Panc1 (cell line): ENCODE measurements at regions not wholly inside any gene's neighbourhood (a gene's known extent, or its start where the extent isn't known, plus 50 kb on each side); places are given as distances from the start of the nearest gene placed in this dataset.

ENCODE experiments used
- ATAC-seq: fragments of 200-7000 bp; cut with Tn5 transposase; 2 replicates; pipeline ENCODE4 v1.9.1; 2020; ENCODE audit warnings: mild to moderate bottlenecking, moderate library complexity
- BruUV-seq: library from RNA; stranded (reverse); fragments of 400-500 nt; replicated peaks from 2 replicates; lab custom pipeline; 2021; lab: Mats Ljungman, UMichigan
- CTCF ChIA-PET: fragments of 300-600 bp; sonication (Branson Sonifier 250); formaldehyde crosslinking; loops from one replicate; lab custom pipeline; 2022; ENCODE audit warnings: antibody characterized with exemption; lab: Charles Lee
- POLR2A ChIA-PET: fragments of 300-600 bp; sonication (Branson Sonifier 250); formaldehyde crosslinking; loops from one replicate; lab custom pipeline; 2022; ENCODE audit warnings: antibody characterized with exemption; lab: Charles Lee
- DNase-seq: peaks from one replicate; pipeline ENCODE4 v3.0.0-alpha.2; 2010; ENCODE audit warnings: low read depth, low spot score
- H3K27ac ChIP-seq: 2 replicates; pipeline ENCODE4 v1.5.1; 2011; ENCODE audit warnings: mild to moderate bottlenecking, low read length, inconsistent platforms
- H3K27me3 ChIP-seq: fragments of 200-500 bp; sonication (Bioruptor generic); 2 replicates; pipeline ENCODE4 v1.6.0; 2014; ENCODE audit warnings: low read length, inconsistent platforms; ENCODE audit not compliant: control insufficient read depth, insufficient read depth
- H3K36me3 ChIP-seq: fragments of 200-500 bp; sonication (Bioruptor generic); 2 replicates; pipeline ENCODE4 v1.5.1; 2014; ENCODE audit warnings: inconsistent platforms, mild to moderate bottlenecking, low read length, moderate library complexity; ENCODE audit not compliant: control insufficient read depth, insufficient read depth
- H3K4me1 ChIP-seq: 2 replicates; pipeline ENCODE4 v1.5.1; 2011; ENCODE audit warnings: inconsistent platforms, mild to moderate bottlenecking, low read length, moderate library complexity; ENCODE audit not compliant: control insufficient read depth, insufficient read depth
- H3K4me3 ChIP-seq, 2 experiments: 2 replicates each; pipeline ENCODE4 v1.5.1; 2011 to 2012; ENCODE audit warnings: low read depth in 2 of 2, low read length in 2 of 2, mild to moderate bottlenecking in 2 of 2, inconsistent platforms in 1 of 2, moderate library complexity in 1 of 2
- H3K9me3 ChIP-seq: fragments of 200-500 bp; sonication (Bioruptor generic); 2 replicates; pipeline ENCODE4 v1.5.1; 2014; ENCODE audit warnings: low read depth, mild to moderate bottlenecking, inconsistent platforms, low read length, moderate library complexity; ENCODE audit not compliant: control insufficient read depth, insufficient read depth
- CTCF ChIP-seq: fragments of 450-650 bp; IDR thresholded peaks from 2 replicates; pipeline ENCODE4 v1.5.1; 2017; ENCODE audit warnings: mild to moderate bottlenecking
- POLR2AphosphoS5 ChIP-seq: IDR thresholded peaks from 2 replicates; pipeline ENCODE4 v1.6.1; 2012; ENCODE audit warnings: mild to moderate bottlenecking, low read depth, low read length, moderate library complexity
- SIN3A ChIP-seq: IDR thresholded peaks from 2 replicates; pipeline ENCODE4 v1.6.1; 2012; ENCODE audit warnings: low read depth, mild to moderate bottlenecking, low read length, moderate library complexity, borderline replicate concordance; ENCODE audit not compliant: insufficient read depth
- TCF7L2 ChIP-seq: IDR thresholded peaks from 2 replicates; pipeline ENCODE4 v1.6.1; 2011; ENCODE audit warnings: mild to moderate bottlenecking, low read depth, low read length, inconsistent platforms
- in situ Hi-C: cut with HindIII; loops from 2 replicates; pipeline ENCODE4 v1.10.0; 2016; ENCODE audit warnings: low sequenced_read_pairs, low pct_unique_long_range_greater_than_20kb
- intact Hi-C: fragments of 100-400 bp; cut with micrococcal nuclease; formaldehyde crosslinking; loops from one replicate; pipeline ENCODE4 v1.10.0; 2022; ENCODE audit not compliant: unreplicated experiment
- TF ChIP-seq, protein P1 (sequence below), 2 experiments: IDR thresholded peaks; 2 replicates each; pipeline ENCODE4 v1.6.1; 2011 to 2012; ENCODE audit warnings: low read depth in 2 of 2, control low read depth in 1 of 2, low read length in 1 of 2, mild to moderate bottlenecking in 1 of 2, moderate library complexity in 1 of 2; ENCODE audit not compliant: insufficient read depth in 1 of 2

GRCh38 chr10:52525761-52526160 is 211.7 kb downstream of the DKK1 start:
- Histone ChIP-seq H3K27ac (peak overlapping the region; percentile 1; the same call in 1 of the 2 replicates), H3K9me3 (peaks cover 6% of the 10 kb centered on the region; the same call in 1 of the 2 replicates), H3K27me3 (no peaks in the 10 kb centered on the region), H3K36me3 (no peaks in the 10 kb centered on the region), H3K4me1 (no peaks in the 10 kb centered on the region), H3K4me3 (no peak overlapping the region)
- ATAC-seq (peak; percentile 71; the same call in 1 of the 2 replicates), DNase-seq (no peak)
- POLR2A ChIA-PET: no interaction called here
- TF ChIP-seq POLR2AphosphoS5 (no peak), SIN3A (no peak), TCF7L2 (no peak), CTCF (no peak)
- TF ChIP-seq, protein P1, sequence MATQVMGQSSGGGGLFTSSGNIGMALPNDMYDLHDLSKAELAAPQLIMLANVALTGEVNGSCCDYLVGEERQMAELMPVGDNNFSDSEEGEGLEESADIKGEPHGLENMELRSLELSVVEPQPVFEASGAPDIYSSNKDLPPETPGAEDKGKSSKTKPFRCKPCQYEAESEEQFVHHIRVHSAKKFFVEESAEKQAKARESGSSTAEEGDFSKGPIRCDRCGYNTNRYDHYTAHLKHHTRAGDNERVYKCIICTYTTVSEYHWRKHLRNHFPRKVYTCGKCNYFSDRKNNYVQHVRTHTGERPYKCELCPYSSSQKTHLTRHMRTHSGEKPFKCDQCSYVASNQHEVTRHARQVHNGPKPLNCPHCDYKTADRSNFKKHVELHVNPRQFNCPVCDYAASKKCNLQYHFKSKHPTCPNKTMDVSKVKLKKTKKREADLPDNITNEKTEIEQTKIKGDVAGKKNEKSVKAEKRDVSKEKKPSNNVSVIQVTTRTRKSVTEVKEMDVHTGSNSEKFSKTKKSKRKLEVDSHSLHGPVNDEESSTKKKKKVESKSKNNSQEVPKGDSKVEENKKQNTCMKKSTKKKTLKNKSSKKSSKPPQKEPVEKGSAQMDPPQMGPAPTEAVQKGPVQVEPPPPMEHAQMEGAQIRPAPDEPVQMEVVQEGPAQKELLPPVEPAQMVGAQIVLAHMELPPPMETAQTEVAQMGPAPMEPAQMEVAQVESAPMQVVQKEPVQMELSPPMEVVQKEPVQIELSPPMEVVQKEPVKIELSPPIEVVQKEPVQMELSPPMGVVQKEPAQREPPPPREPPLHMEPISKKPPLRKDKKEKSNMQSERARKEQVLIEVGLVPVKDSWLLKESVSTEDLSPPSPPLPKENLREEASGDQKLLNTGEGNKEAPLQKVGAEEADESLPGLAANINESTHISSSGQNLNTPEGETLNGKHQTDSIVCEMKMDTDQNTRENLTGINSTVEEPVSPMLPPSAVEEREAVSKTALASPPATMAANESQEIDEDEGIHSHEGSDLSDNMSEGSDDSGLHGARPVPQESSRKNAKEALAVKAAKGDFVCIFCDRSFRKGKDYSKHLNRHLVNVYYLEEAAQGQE (IDR thresholded peaks at IDR 0.05; ENCODE audit: insufficient read depth in 1 of 2, low read depth in 2 of 2, low read length in 1 of 2): no peak
- in situ Hi-C loops (no loop called here), intact Hi-C loops (no loop called here)
- BruUV-seq: no TSS peak
- CTCF ChIA-PET: no interaction called here

- POLR2A ChIA-PET: no interaction called here
- peaks cover 6% of the 10 kb centered on the region; the same call in 1 of the 2 replicates for H3K9me3 ChIP-seq
- CTCF ChIA-PET: no interaction called here
- H3K27ac ChIP-seq: peak overlapping the region; percentile 37; the same call in 1 of the 2 replicates
- no peak overlapping the region for H3K4me3 ChIP-seq
- ATAC-seq: no peak
- BruUV-seq: no TSS peak
- H3K27me3 ChIP-seq: no peaks in the 10 kb centered on the region
- in situ Hi-C loops: no loop called here
- no peaks in the 10 kb centered on the region for H3K4me1 ChIP-seq
- H3K36me3 ChIP-seq: no peaks in the 10 kb centered on the region
- TF ChIP-seq TCF7L2 (no peak), SIN3A (no peak), CTCF (no peak), POLR2AphosphoS5 (no peak)
- TF ChIP-seq, protein P1 (IDR thresholded peaks at IDR 0.05; ENCODE audit: insufficient read depth in 1 of 2, low read depth in 2 of 2, low read length in 1 of 2): no peak
- intact Hi-C loops: no loop called here
- no peak for DNase-seq
Observed at GRCh38 chr10:52526251-52526823, 212.3 kb downstream of the DKK1 start.
